ENCODE measurements at regions not wholly inside any gene's neighbourhood (a gene's known extent, or its start where the extent isn't known, plus 50 kb on each side); places are given as distances from the start of the nearest gene placed in this dataset.
"Not testable (repeated sequence)": the region's sequence is repeated elsewhere in the genome, so short reads cannot be mapped to it uniquely, and the experiment has no call there.

- DNase-seq (ENCODE audit: low spot score): no peak
Observed at GRCh38 chr2:221915926-221916325, 343.8 kb upstream of the EPHA4 start.

- DNase-seq (ENCODE audit: low spot score): no peak
Observed at GRCh38 chr2:221914334-221914880, 342.3 kb upstream of the EPHA4 start.

- DNase-seq (ENCODE audit: low spot score): no peak
Observed at GRCh38 chr2:221911890-221912289, 339.8 kb upstream of the EPHA4 start.

GRCh38 chr2:221911321-221911720, 339.2 kb upstream of the EPHA4 start:
- DNase-seq (ENCODE audit: low spot score): no peak

GRCh38 chr2:221908518-221908917, 336.4 kb upstream of the EPHA4 start:
- no peak for DNase-seq (ENCODE audit: low spot score)

- no peak for DNase-seq (ENCODE audit: low spot score)
Observed at GRCh38 chr2:221897718-221898117, 325.6 kb upstream of the EPHA4 start.

GRCh38 chr2:221896505-221897151, 324.5 kb upstream of the EPHA4 start:
- no peak for DNase-seq (ENCODE audit: low spot score)

DNA sequence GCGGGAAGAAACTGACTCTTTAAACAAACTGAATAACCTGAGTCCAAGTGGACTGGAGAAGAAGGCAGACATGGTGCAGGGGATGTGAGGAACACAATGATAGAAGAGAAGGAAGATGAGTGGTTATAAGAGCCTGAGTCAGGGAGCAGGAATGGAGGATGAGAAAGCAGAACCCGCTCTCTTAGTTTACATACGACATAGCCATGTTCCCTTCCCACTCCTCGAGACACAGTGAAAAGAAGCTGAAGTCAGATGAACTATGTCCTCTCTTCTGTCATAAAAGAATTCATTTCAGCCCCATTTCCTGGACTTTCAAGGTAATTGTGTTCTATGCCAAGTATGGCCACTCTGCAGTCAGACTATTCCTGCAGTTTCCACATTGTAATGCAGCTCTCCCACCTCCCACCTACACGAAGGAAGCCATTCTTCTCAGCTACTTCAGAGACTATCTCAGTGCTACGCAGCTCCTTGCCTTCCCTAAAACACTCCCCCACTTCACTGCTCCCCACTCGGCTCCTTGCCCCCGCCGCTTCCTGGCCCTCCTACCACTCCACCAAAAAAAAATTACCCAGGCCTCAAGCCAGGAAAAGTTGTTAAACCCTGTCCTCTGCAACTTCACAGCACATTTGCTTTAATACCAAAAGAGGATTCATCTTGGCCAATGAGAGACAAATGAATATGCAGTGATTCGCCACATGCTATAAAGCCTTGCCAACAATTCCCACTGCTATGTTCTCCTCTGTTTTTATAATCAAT, 323.4 kb upstream of the EPHA4 start:
- DNase-seq (ENCODE audit: low spot score): no peak

- no peak for DNase-seq (ENCODE audit: low spot score)
Observed at GRCh38 chr2:221893501-221893900, 321.4 kb upstream of the EPHA4 start.

DNA sequence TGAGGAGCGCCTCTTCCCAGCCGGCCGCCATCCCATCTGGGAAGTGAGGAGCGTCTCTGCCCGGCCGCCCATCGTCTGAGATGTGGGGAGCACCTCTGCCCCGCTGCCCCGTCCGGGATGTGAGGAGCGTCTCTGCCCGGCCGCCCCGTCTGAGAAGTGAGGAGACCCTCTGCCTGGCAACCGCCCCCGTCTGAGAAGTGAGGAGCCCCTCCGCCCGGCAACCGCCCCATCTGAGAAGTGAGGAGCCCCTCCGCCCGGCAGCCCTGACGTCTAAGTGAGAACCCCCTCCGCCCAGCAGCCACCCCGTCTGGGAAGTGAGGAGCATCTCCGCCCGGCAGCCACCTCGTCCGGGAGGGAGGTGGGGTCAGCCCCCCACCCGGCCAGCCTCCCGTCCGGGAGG, 319.9 kb upstream of the EPHA4 start:
- DNase-seq (ENCODE audit: low spot score): not testable (repeated sequence)

DNA sequence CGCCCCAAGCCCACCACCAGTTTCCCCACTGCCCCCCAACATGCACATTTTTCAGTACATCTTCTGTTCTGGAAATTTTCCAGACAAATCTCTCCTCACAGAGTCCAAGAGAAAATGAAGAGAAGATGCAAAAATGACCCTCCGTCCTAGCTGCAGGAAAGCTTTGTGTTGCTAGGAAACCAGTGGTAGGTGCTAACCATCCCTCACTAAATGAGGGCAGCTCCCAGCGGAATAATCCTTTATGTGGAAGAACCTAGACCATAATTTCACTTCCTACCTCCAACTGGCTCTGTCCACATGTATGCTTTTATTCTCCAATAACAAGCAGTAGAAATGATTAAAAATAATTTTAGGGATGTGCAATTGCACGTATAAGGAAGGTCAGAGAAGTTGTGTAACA, 311.9 kb upstream of the EPHA4 start:
- no peak for DNase-seq (ENCODE audit: low spot score)

DNA sequence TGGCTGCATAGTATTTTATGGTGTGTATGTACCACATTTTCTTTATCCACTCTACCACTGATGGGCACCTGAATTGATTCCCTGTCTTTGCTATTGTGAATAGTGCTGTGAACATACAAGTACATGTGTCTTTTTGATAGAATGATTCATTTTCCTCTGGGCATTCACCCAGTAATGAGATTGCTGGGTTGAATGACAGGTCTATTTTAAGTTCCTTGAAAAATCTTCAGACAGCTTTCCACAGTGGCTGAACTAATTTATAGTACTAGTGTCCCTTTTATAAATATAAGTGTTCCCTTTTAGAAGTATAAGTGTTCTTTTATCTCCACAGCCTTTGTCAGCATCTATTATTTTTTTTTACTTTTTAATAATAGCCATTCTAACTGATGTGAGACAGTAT, 303.9 kb upstream of the EPHA4 start:
- DNase-seq (ENCODE audit: low spot score): no peak

DNA sequence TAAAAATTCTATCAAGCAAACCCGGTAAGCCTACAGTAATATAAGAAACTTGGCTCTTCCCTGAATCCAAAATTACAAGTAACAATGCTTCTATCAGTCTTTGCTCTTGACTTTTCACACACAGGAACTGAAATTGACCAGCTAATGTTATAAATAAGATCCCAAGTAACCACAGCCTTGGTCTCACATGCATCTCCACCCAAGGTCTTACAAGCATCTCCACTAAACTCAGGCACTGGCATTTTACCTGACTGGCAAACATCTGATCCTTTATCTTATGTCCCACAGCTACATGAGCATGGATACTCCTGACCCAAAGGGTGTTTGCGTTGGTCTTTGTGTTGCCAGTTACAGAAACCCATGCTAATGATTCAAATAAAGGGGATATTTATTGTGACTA, 302.3 kb upstream of the EPHA4 start:
- no peak for DNase-seq (ENCODE audit: low spot score)

GRCh38 chr2:221857719-221858118, 285.6 kb upstream of the EPHA4 start:
- no peak for DNase-seq (ENCODE audit: low spot score)

DNA sequence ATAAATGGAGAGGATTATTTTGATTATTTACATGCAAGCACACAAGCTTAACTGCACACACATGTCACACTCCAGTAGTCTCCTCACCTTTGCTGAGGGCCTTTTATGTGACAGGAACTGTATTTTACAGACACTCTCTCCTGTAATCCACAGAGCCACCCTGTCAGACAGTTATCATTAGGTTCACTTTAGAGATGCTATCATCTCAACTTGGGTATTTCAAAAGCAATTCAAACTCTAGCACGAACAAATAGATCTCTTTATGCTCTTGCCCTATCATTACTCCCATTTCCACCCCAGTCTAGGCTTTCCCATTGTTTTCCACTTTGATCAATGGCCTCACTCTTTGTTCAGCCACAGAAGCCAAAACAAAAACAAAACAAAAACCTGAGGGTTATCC, 281.2 kb upstream of the EPHA4 start:
- DNase-seq (ENCODE audit: low spot score): no peak

DNA sequence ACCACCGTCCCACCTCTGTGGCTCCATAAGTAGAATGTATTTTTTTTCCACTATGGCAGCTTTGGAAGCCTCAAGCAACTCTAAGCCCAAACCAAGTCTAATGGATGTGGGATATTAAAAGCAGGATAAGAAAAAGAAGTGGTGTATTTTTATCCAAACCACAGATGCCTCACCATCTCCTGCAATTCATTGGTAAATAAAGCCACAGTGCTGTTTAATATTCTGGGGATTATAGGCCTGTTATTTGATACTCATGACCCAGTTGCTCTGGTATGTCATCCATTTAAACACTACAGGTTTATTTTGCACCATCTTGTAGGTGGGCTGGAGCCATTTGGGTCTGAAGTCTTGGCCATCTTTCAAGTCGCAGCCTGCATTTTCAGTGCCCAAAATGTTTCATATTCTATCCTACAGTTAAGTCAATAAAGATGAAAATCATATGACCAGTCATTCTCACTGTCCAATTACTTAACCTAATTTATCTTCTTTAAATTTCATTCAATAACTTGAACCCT, 279.5 kb upstream of the EPHA4 start:
- no peak for DNase-seq (ENCODE audit: low spot score)

- DNase-seq (ENCODE audit: low spot score): no peak
Observed at GRCh38 chr2:221850076-221850475, 278.0 kb upstream of the EPHA4 start.

GRCh38 chr2:221848286-221848685, 276.2 kb upstream of the EPHA4 start:
- DNase-seq (ENCODE audit: low spot score): no peak

DNA sequence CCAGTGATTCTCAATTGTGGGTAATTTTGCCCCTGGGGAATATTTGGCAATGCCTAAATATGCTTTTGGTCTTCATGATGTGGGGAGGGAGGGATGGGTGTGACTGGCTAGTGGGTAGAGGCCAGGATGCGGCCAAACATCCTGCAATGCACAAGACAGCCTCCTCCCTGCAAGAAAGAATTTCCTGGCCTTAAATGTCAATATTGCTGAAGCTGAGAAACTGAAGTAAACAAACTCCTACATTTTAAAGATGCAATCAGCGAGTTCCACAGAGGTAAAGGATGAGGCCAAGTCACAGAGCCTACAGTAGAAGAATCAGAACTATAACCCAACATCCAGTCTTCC, 272.9 kb upstream of the EPHA4 start:
- no peak for DNase-seq (ENCODE audit: low spot score)

DNA sequence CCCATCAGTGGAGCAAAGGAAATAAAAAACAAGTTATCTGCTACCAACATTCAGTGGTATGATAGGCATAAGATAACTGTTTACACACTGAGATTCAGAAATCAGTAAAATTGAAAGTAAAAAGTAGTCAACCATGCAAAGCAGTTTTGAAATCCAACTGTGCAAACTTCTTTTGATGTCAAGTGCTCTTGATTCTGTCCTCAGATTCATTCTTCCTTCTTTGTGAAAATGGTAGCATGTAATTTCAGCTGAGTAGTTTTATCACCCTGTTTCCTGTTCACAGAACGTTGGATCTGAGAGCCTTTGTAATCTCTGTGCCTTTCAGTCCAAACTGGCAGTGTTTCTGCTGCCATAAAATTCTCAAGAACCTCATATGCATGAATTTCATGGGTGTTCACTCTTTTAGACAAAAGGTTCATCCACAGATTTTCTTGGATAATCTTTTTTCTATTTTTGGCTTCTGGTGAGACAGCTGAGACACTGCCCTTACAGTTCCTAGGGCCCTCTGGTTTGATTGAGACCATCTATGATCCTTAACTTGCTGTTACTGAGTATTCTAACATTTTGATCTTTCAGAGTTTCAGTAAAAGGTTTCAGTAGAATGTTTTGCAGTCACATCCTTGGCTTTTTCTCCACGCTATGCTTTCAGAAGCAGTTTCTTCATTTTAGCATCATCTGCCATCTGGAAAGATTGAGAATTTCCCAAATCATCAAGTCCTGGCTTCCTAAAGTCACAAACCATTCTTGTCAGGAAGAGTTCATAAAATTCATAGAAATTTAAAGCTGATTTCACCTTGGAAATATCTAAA, 272.3 kb upstream of the EPHA4 start:
- DNase-seq (ENCODE audit: low spot score): no peak

DNA sequence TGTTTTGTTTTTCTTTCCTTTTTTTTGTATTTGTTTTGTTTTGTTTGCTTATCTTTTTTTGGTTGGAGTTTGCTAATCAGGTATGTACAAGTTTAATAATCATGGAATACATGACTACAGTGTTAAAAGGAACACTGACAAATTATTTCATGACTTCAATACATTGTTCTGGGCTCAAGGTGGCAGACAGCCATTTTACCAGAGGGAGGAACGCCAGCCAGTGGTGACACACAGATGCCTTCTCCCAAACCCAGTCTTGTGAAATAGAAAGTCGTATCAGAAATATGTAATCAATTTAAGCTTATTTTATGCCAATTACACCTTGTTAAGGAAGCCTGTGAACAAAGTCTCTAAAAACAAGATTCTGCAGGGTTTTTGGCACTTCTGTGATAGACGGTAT, 264.0 kb upstream of the EPHA4 start:
- no peak for DNase-seq (ENCODE audit: low spot score)

DNA sequence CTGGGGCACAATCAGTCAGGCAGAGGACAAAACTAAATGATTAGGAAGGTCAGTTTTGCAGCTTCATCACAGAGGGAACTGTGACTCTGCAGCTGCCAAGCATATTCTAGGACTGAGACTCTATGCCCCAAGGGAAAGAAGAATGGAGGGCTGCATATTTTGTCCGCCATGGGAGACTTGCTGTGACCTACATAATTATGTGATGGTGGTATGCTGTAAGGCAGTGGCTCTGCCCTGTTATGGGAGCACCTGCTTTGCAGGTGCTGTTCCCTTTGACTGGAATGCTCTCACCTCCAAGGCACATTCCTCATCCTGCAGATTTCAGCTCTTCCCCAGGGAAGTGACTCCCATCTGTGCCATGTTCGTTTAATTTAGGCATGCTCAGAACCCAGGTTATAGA, 261.9 kb upstream of the EPHA4 start:
- DNase-seq (ENCODE audit: low spot score): no peak

DNA sequence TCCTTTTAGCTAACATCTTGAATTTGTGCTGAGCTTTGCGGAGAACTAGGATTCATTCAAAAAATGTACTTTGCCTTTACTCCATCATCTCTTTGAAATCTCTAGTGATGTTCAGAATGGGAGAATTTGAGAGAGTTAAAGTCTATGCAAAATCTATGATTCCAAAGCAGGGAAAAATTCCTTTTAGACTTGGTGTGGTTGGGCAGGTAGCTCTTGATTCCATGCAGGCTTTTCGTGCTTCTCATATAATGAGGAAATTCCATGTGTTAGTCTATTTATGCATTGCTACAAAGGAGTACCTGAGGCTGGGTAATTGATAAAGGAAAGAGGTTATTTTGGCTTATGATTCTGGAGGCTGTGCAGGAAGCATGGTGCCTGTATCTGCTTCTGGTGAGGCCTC, 258.9 kb upstream of the EPHA4 start:
- DNase-seq (ENCODE audit: low spot score): no peak
